HPDE6-E6E7 (cell line): ENCODE measurements at regions not wholly inside any gene's neighbourhood (a gene's known extent, or its start where the extent isn't known, plus 50 kb on each side); places are given as distances from the start of the nearest gene placed in this dataset.
"Not testable (repeated sequence)": the region's sequence is repeated elsewhere in the genome, so short reads cannot be mapped to it uniquely, and the experiment has no call there.

Source experiments
- DNase-seq: peaks from one replicate; pipeline ENCODE4 v3.0.0; 2011; ENCODE audit warnings: missing footprints; ENCODE audit errors: extremely low spot score

- no peak for DNase-seq
Observed at GRCh38 chr14:40269436-40269835, 837.2 kb upstream of the FBXO33 start.

GRCh38 chr14:40268236-40268635 lies 836.0 kb upstream of the FBXO33 start:
- DNase-seq, result no peak

- DNase-seq, result no peak
Observed at GRCh38 chr14:40265096-40265495, 832.9 kb upstream of the FBXO33 start.

GRCh38 chr14:40252817-40253447 lies 820.7 kb upstream of the FBXO33 start:
- no peak for DNase-seq

DNA sequence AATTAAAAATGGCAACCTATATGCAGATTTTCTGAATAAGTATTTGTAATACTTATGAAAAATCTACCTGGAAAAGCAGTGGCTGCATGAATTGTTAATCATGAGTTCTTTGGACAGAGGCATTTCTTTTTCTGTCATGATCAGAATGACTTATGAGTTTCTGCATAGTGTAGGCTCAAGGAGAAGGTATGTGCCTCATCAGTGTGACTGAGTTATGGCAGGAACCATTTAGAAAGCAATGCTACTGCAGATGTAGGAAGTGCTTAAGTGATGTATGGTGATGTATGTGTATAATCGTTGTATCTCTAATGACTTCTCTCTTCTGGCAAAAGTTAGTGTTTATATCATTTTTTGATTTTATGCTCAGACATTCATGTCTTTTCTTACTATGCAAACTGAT lies 816.4 kb upstream of the FBXO33 start:
- DNase-seq, result no peak

DNA sequence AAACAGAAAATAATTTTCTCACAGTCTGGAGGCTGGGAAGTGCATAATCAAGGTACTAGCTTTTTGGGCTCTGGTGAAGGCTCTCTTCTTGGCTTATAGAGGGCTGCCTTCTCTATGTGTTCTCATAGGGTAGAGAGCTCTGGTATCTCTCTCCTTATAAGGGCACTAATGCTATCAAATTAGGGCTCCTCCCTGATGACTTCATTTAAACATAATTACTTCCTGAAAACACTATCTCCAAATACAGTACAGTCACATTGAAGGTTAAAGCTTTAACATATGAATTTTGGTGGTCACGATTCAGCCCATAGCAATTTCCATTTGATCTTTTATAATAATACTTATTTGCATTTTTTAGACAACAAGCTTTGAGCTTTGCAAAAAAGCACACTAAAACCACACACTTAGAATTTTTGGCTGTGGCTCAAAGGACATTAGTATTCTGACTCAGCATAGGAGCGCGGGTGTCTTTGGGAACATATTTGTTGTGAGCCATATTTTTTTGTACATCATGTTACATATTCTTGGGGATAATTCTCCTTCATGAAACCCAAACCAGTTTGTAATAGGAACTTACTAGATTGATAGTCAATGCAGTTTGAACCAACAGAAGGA lies 808.1 kb upstream of the FBXO33 start:
- no peak for DNase-seq

GRCh38 chr14:40232302-40232701 lies 800.1 kb upstream of the FBXO33 start:
- no peak for DNase-seq

GRCh38 chr14:40229676-40230075 lies 797.4 kb upstream of the FBXO33 start:
- no peak for DNase-seq

DNA sequence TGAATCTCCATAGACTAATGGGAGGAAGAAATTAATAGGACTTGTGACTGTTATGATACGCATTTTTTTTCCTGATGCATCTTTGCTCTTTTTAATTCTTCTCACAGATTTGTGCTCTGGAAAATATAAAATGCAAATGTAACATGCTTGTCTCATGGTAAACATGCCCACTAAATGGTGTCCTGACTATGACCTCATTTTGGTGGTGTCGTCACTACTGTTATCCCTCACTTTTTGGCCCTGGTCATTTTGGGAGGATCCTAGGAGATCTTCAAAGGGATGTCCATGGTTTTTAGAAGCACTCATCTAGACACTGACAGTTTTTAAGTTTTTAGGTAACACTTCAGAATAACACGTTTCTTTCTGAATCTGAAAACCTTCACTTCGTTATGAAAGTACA lies 790.8 kb upstream of the FBXO33 start:
- no peak for DNase-seq

- peak; percentile 12 for DNase-seq
Observed at GRCh38 chr14:40221428-40221827, 789.2 kb upstream of the FBXO33 start.

GRCh38 chr14:40219032-40219431 lies 786.8 kb upstream of the FBXO33 start:
- no peak for DNase-seq

GRCh38 chr14:40218282-40218941 lies 786.2 kb upstream of the FBXO33 start:
- DNase-seq, result no peak

- DNase-seq, result no peak
Observed at GRCh38 chr14:40216976-40217375, 784.7 kb upstream of the FBXO33 start.

DNA sequence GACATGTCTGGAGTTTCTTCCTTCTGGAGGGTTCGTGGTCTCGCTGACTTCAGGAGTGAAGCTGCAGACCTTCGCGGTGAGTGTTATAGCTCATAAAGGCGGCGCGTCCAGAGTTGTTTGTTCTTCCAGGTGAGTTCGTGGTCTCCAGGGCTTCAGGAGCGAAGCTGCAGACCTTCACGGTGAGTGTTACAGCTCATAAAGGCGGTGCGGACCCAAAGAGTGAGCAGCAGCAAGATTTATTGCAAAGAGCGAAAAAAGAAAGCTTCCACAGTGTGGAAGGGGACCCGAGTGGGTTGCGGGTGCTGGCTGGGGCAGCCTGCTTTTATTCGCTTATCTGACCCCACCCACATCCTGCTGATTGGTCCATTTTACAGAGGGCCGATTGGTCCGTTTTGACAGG lies 784.2 kb upstream of the FBXO33 start:
- DNase-seq, result not testable (repeated sequence)

DNA sequence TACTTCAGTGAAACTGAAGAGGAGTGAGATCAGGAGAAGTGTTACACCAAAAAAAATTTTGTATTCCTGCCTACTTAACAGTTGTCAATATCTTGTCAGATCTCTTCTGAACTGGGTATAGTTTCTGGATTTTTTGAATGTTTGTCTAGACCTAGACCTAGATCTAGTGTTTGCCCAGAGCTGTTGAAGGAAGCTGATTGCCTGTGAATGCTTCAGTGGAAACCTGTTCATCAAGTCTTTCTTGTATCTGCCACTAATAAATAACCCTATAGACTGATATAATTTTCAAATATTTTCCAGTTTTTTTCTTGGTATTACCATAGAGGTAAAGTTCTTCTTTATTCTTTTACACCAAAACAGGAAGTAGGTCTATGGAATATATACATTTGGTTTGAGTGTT lies 781.5 kb upstream of the FBXO33 start:
- DNase-seq, result no peak

- no peak for DNase-seq
Observed at GRCh38 chr14:40204441-40205175, 772.4 kb upstream of the FBXO33 start.

DNA sequence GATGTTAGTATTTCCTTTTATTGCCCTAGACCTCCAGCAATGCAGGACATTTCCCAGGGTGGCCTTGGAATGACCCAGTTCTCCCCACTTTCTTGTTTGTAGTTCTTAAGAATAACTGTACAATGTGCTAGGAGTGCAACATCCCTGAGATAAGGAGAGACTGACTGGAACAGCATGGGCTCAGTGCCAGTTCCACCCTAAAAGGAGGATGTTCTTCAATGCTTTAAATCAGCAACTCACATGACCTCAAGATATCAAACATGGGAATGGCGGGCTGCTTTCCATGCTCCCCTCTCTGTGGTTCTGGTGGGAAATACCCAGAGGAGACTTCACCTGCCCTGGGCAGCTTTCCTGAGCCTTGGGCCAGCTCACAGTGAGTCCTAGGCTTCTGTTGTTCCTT lies 766.9 kb upstream of the FBXO33 start:
- DNase-seq, result no peak

- DNase-seq, result no peak
Observed at GRCh38 chr14:40197344-40197743, 765.1 kb upstream of the FBXO33 start.

DNA sequence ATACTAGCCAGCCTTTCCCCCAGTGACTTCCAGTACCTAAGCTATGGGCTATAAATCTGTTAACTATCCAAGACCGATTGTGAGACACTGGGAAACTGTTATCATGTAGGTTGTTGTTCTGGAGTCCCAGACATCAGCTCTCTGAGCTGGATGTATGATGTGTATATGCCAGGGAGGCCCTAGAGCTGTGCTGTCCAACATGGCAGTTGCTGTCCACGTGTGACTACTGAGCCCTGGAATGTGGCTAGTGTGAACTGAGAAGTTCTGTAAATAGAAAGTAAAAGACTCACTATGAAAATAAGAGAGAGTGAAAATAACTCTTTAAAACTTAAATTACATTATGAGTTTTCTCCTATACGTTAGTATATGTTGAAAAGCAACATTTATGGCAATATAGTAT lies 755.8 kb upstream of the FBXO33 start:
- peak; percentile 7 for DNase-seq

- peak; percentile 23 for DNase-seq
Observed at GRCh38 chr14:40164083-40164482, 731.9 kb upstream of the FBXO33 start.

DNA sequence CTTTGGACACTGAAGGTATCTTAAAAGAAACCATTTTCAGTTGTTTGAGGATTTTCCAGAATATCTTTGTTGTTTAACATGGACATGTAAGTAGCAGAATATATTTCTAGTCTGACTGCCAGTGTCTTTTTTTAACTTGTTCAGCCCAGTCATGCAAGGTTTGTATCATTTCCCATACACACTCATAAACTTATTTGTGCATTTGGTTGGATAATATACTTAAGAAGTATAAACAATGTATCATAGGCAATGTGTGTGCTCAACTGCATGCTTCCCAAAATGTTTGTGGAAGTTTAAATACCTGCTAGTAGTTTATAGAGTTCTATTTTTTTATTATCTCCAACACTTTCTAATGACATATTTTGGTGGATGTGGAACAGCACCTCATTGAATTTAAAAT lies 707.4 kb upstream of the FBXO33 start:
- DNase-seq, result no peak

- no peak for DNase-seq
Observed at GRCh38 chr14:40133463-40133862, 701.2 kb upstream of the FBXO33 start.

GRCh38 chr14:40129159-40129558 lies 696.9 kb upstream of the FBXO33 start:
- DNase-seq, result no peak
